Vagina (tissue), 2 donors: ENCODE measurements at regions not wholly inside any gene's neighbourhood (a gene's known extent, or its start where the extent isn't known, plus 50 kb on each side); places are given as distances from the start of the nearest gene placed in this dataset.
"Not testable (repeated sequence)": the region's sequence is repeated elsewhere in the genome, so short reads cannot be mapped to it uniquely, and the experiment has no call there.

Experiments used
- DNase-seq, 2 donors: peaks; one replicate each; pipeline ENCODE4 v3.0.0-alpha.2; 2017; ENCODE audit errors: extremely low spot score in 2 of 2
- H3K27ac ChIP-seq: fragments of 200-600 bp; sonication (generic); one replicate; pipeline ENCODE4 v1.5.1; 2019
- H3K27me3 ChIP-seq: fragments of 200-600 bp; sonication (generic); one replicate; pipeline ENCODE4 v1.5.1; 2019
- H3K36me3 ChIP-seq, 2 donors: fragments of 200-600 bp; sonication (generic); one replicate each; pipeline ENCODE4 v1.5.1; 2017 to 2019
- H3K4me1 ChIP-seq: fragments of 200-600 bp; sonication (generic); one replicate; pipeline ENCODE4 v1.5.1; 2019
- H3K4me3 ChIP-seq, 2 donors: fragments of 200-600 bp; sonication (generic); 1 replicate in 1 of 2; 2 replicates in 1 of 2; pipeline ENCODE4 v1.5.1; 2016 to 2019
- H3K9me3 ChIP-seq: fragments of 200-600 bp; sonication (generic); one replicate; pipeline ENCODE4 v1.5.1; 2019
- CTCF ChIP-seq, 3 experiments: fragments of 450-650 bp in 2 of 3; fragments of 200-600 bp in 1 of 3; sonication (generic) in 1 of 3; IDR thresholded peaks; one replicate each; pipeline ENCODE4 v1.5.1; 2017 to 2019; ENCODE audit warnings: antibody characterized with exemption in 3 of 3, mild to moderate bottlenecking in 2 of 3, moderate library complexity in 2 of 3
- POLR2A ChIP-seq, 2 donors: fragments of 450-650 bp; IDR thresholded peaks; one replicate each; pipeline ENCODE4 v1.6.1; 2017; ENCODE audit warnings: antibody characterized with exemption in 2 of 2, mild to moderate bottlenecking in 2 of 2, moderate library complexity in 2 of 2
- POLR2AphosphoS5 ChIP-seq, 2 donors: sonication (generic); formaldehyde crosslinking; IDR thresholded peaks; one replicate each; pipeline ENCODE4 v1.9.0; 2017; ENCODE audit warnings: antibody characterized with exemption in 2 of 2, mild to moderate bottlenecking in 2 of 2, low read depth in 1 of 2; ENCODE audit not compliant: insufficient read depth in 1 of 2
- intact Hi-C: fragments of 100-400 bp; cut with DNase I; formaldehyde crosslinking; loops from one replicate; pipeline ENCODE4 v1.15.1; 2023

GRCh38 chr10:84727398-84727797 lies 399.0 kb downstream of the CCSER2 start:
- no peak overlapping the region for H3K4me3 ChIP-seq
- intact Hi-C loops = no loop called here
- no peaks in the 10 kb centered on the region for H3K27me3 ChIP-seq
- no peaks in the 10 kb centered on the region for H3K36me3 ChIP-seq
- H3K27ac ChIP-seq = no peak overlapping the region
- no peaks in the 10 kb centered on the region for H3K9me3 ChIP-seq
- DNase-seq = no peak
- no peaks in the 10 kb centered on the region for H3K4me1 ChIP-seq
- TF ChIP-seq POLR2A (IDR thresholded peaks at IDR 0.05) = no peak
- no peak for TF ChIP-seq CTCF (IDR thresholded peaks at IDR 0.05)
- TF ChIP-seq POLR2AphosphoS5 (IDR thresholded peaks at IDR 0.05; ENCODE audit: insufficient read depth in 1 of 2, low read depth in 1 of 2) = no peak

- not testable (repeated sequence) for DNase-seq, H3K27ac ChIP-seq, H3K27me3 ChIP-seq, H3K36me3 ChIP-seq, H3K4me3 ChIP-seq, H3K9me3 ChIP-seq, H3K4me1 ChIP-seq
- intact Hi-C loops = loop anchor here (10.0 kb wide), 1 partner anchor 734 kb away; no protein-coding TSS in a partner anchor
Measured at GRCh38 chr10:84739126-84739525, 410.7 kb downstream of the CCSER2 start.

- Histone ChIP-seq H3K27ac (no peak overlapping the region), H3K27me3 (no peaks in the 10 kb centered on the region), H3K9me3 (no peaks in the 10 kb centered on the region), H3K4me1 (no peaks in the 10 kb centered on the region), H3K36me3 (no peaks in the 10 kb centered on the region), H3K4me3 (no peak overlapping the region)
- intact Hi-C loops = loop anchor here (10.0 kb wide), 1 partner anchor 735 kb away; no protein-coding TSS in a partner anchor
- no peak for DNase-seq
- TF ChIP-seq CTCF (IDR thresholded peaks at IDR 0.05) (no peak), POLR2AphosphoS5 (IDR thresholded peaks at IDR 0.05; ENCODE audit: insufficient read depth in 1 of 2, low read depth in 1 of 2) (no peak), POLR2A (IDR thresholded peaks at IDR 0.05) (no peak)
Measured at GRCh38 chr10:84739641-84740040, 411.3 kb downstream of the CCSER2 start.

- Histone ChIP-seq H3K36me3 (no peaks in the 10 kb centered on the region), H3K27ac (no peak overlapping the region), H3K9me3 (no peaks in the 10 kb centered on the region), H3K4me3 (no peak overlapping the region), H3K4me1 (no peaks in the 10 kb centered on the region), H3K27me3 (no peaks in the 10 kb centered on the region)
- intact Hi-C loops = no loop called here
- DNase-seq = no peak
- TF ChIP-seq POLR2A (IDR thresholded peaks at IDR 0.05) (no peak), CTCF (IDR thresholded peaks at IDR 0.05) (no peak), POLR2AphosphoS5 (IDR thresholded peaks at IDR 0.05; ENCODE audit: insufficient read depth in 1 of 2, low read depth in 1 of 2) (no peak)
Measured at GRCh38 chr10:84743483-84743882, 415.1 kb downstream of the CCSER2 start.

GRCh38 chr10:84755311-84755710 lies 426.9 kb downstream of the CCSER2 start:
- DNase-seq = no peak
- Histone ChIP-seq H3K27me3 (no peaks in the 10 kb centered on the region), H3K36me3 (no peaks in the 10 kb centered on the region), H3K27ac (no peak overlapping the region), H3K9me3 (no peaks in the 10 kb centered on the region), H3K4me1 (no peaks in the 10 kb centered on the region), H3K4me3 (no peak overlapping the region)
- intact Hi-C loops = no loop called here
- TF ChIP-seq POLR2AphosphoS5 (IDR thresholded peaks at IDR 0.05; ENCODE audit: insufficient read depth in 1 of 2, low read depth in 1 of 2) (no peak), CTCF (IDR thresholded peaks at IDR 0.05) (no peak)

- H3K9me3 ChIP-seq, intact Hi-C loops, H3K4me1 ChIP-seq: not testable (repeated sequence)
Measured at GRCh38 chr10:84756653-84757052, 428.3 kb downstream of the CCSER2 start.

GRCh38 chr10:84761994-84762614 lies 433.7 kb downstream of the CCSER2 start:
- H3K36me3 ChIP-seq, H3K4me3 ChIP-seq, H3K27ac ChIP-seq, H3K4me1 ChIP-seq, intact Hi-C loops, H3K9me3 ChIP-seq, H3K27me3 ChIP-seq, DNase-seq: not testable (repeated sequence)

More at GRCh38 chr10:84756653-84757052, 428.3 kb downstream of the CCSER2 start:
- H3K4me3 ChIP-seq, DNase-seq, H3K27ac ChIP-seq, H3K36me3 ChIP-seq, H3K27me3 ChIP-seq: not testable (repeated sequence)
